NCI-H187 treated with DMSO at 0.1 percent for 48 hours (cell line): ENCODE measurements at regions not wholly inside any gene's neighbourhood (a gene's known extent, or its start where the extent isn't known, plus 50 kb on each side); places are given as distances from the start of the nearest gene placed in this dataset.
"Not testable (repeated sequence)": the region's sequence is repeated elsewhere in the genome, so short reads cannot be mapped to it uniquely, and the experiment has no call there.

Experiments
- DNase-seq: peaks from one replicate; lab custom pipeline; 2025; lab: John Stamatoyannopoulos, UW

- DNase-seq: not testable (repeated sequence)
These were observed 399.7 kb downstream of the CAAP1 start for GRCh38 chr9:26492608-26493521.

- not testable (repeated sequence) for DNase-seq
These were observed 400.5 kb downstream of the CAAP1 start for GRCh38 chr9:26491922-26492607.

GRCh38 chr9:26483991-26484390 lies 408.6 kb downstream of the CAAP1 start:
- DNase-seq: no peak

- no peak for DNase-seq
These were observed 414.6 kb downstream of the CAAP1 start for GRCh38 chr9:26477963-26478362.

- no peak for DNase-seq
These were observed 421.3 kb downstream of the CAAP1 start for GRCh38 chr9:26471261-26471660.

- no peak for DNase-seq
These were observed 422.3 kb downstream of the CAAP1 start for GRCh38 chr9:26470284-26470683.

- DNase-seq: no peak
These were observed 428.8 kb downstream of the CAAP1 start for GRCh38 chr9:26463837-26464236.

GRCh38 chr9:26462751-26463150 lies 429.9 kb downstream of the CAAP1 start:
- DNase-seq: no peak

GRCh38 chr9:26462213-26462612 lies 430.4 kb downstream of the CAAP1 start:
- DNase-seq: no peak

- no peak for DNase-seq
These were observed 432.0 kb downstream of the CAAP1 start for GRCh38 chr9:26460624-26461023.

- no peak for DNase-seq
These were observed 432.6 kb downstream of the CAAP1 start for GRCh38 chr9:26459959-26460358.

- DNase-seq: no peak
These were observed 434.5 kb downstream of the CAAP1 start for GRCh38 chr9:26458054-26458453.

GRCh38 chr9:26457151-26457550 lies 435.5 kb downstream of the CAAP1 start:
- no peak for DNase-seq

GRCh38 chr9:26439061-26439624 lies 453.5 kb downstream of the CAAP1 start:
- no peak for DNase-seq

- no peak for DNase-seq
These were observed 455.4 kb downstream of the CAAP1 start for GRCh38 chr9:26437056-26437711.

- no peak for DNase-seq
These were observed 466.0 kb downstream of the CAAP1 start for GRCh38 chr9:26426551-26427131.

GRCh38 chr9:26418480-26418879 lies 474.1 kb downstream of the CAAP1 start:
- no peak for DNase-seq

- DNase-seq: no peak
These were observed 477.1 kb downstream of the CAAP1 start for GRCh38 chr9:26415528-26415927.

- DNase-seq: no peak
These were observed 479.0 kb downstream of the CAAP1 start for GRCh38 chr9:26413611-26414010.

- DNase-seq: no peak
These were observed 480.2 kb downstream of the CAAP1 start for GRCh38 chr9:26412446-26412845.

GRCh38 chr9:26406676-26407075 lies 485.9 kb downstream of the CAAP1 start:
- no peak for DNase-seq

- DNase-seq: no peak
These were observed 493.0 kb downstream of the CAAP1 start for GRCh38 chr9:26399556-26399955.
